Central memory CD4-positive, alpha-beta T cell (primary cell): ENCODE measurements at regions not wholly inside any gene's neighbourhood (a gene's known extent, or its start where the extent isn't known, plus 50 kb on each side); places are given as distances from the start of the nearest gene placed in this dataset.

ENCODE experiments used
- DNase-seq: peaks from one replicate; pipeline ENCODE4 v3.0.0; 2022

DNA sequence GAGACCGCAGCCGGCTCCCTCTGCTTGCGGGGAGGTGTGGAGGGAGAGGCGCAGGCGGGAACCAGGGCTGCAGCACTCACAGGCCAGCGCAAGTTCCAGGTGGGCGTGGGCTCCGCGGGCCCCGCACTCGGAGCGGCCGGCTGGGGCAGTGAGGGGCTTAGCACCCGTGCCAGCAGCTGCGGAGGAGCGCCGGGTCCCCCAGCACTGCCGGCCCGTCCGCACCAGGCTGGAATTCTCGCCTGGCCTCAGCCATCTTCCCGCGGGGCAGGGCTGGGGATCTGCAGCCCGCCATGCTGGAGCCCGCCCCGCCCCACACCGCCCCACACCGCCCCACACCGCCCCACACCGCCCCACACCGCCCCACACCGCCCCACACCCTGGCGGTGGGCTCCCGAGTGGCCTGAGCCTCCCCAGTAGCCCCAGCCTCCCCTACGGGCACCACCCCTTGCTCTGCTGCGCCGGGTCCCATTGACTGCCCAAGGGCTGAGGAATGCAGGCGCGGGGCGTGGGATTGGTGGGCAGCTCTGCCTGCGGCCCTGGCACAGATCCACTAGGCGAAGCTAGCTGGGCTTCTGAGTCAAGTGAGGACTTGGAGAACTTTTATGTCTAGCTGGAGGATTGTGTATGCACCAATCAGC, 123.9 kb upstream of the MGAT5 start:
- DNase-seq, result no peak

DNA sequence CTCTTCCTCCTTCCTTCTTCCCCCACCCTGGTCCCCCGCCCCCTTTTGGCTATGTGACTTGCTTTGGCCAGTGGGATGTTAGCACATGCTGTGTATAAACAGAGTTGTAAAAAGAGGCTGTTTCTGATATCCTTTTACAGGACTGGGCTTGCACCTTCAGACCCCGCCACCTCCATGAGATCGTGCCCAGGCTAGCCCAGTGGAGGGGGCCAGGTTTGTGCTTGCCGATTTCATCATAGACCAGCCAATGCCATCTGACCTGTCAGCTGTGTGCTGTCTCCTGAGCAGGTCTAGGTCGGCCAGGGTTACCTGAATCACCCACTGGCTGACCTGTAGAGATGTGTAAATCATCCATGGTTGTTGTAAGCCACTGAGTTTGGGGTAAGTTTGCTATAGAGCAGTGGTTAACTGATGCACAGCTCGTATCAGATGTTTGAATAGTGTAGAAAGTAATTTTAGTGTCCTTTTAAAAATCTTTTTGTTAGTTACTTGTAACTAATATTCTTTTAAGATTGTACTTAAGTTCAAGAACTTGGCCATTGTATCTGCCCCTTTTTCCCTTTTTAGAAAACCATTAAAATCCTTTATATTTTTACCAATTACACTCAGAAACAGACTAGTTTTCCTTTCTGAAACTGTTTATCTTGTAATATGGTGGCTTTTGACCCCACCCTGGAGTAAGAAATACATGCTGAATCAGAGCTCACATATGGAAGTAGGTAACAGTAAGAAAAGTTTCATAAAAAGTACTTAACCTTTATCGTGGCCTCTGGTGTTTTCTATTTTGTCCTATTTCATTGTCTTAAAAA, 122.0 kb upstream of the MGAT5 start:
- no peak for DNase-seq

DNA sequence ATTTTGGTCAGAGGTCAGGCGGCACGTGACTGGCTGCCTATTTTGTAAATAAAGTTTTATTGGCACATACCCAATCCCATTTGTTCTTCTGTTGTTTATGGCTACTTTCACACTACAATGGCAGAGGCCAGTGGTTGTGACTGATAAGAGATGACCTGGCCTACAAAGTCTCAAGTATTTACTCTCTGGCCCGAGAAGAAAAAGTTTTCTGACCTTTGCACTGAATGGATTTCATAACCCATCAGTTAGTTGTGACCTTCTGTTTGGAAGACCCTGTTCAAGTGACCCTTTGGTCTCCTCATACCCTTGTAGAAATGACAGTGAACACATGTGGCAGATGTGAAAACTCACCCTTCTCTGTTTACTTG, 121.4 kb upstream of the MGAT5 start:
- no peak for DNase-seq

DNA sequence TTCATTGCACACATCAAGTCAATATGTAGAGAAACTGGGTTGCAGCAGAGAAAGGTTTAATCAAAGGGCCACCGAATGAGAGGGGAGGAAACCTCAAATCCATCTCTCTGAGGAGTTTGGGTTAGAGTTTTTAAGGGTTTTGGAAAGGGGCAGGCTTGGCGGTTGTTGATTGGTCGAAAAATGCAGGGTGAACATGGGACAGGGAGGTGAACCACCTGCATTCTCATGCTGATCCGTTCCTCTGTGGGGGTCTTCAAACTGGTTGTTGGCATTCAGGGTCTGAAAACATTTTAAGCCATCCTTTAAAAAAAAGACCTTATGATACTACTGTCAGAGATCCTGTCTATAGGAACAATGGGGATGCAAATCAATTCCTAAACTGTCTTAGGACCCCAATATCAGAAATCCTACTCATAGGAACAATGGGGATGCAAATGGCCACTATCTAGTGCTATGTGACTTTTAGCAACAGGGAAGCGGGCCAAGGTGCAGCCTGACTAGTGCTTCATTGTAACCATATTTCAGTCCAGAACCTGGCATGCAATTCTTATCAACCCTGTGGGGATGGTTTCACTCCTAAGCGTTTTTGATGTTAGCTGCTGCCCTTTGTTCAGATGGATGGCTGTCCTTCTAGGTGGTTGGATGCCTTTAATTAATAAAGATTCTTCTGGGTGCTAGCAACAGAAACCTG, 120.1 kb upstream of the MGAT5 start:
- no peak for DNase-seq

DNA sequence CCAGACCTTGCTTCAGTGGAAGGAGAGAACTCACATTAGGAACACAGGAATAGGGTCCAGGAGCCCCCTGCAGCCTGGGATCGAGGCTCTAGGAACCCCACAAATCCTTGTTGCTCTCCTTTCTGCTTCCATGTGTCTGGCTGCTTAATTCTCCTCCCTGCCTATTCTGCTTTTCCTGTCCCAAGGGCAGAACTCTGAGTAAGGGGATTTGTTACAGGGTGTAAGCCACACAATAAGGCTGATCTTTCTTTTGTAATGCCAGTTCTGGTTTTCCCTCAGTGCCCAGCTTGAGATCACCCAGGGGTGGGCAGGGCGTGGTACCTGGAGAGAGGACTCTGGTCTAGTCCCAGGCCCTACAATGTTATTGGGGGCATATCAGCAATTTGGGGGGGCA, 119.6 kb upstream of the MGAT5 start:
- DNase-seq, result no peak

DNA sequence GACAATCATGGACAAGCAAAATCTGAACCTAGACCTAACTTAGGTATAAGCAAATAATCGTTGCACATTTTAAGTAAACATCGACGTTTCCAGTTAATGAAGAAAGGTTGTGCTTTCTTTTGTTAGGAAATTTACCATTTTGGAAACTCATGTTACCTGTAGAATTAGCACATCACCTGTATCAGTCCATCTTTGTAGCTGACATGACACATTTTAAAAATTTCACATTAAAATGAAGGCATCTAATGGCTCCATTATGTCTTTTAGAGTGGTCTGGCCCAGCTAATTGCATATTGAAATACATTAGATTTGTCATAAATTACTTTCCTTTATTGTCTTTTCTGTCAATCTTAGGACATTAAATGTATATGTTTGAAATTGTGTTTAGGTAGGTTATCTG, 119.0 kb upstream of the MGAT5 start:
- no peak for DNase-seq

DNA sequence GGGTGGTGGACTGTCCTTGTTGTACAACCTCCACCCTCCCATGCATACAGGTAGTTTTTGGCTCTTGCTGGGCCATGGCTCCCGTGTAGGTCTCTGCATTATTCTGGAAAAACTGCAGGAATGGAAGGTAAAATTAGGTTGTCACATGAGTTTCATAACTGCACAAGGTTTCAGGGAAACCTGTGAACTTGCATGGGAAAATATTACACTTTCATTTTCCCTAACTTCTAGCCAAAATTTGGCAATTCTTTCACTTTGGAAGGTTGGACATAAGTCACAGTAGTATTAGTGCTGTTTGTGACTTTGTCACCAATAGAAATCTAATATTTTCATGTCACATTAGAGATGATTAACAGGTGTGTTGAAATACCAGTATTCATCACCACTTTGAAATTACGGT, 118.1 kb upstream of the MGAT5 start:
- no peak for DNase-seq

DNA sequence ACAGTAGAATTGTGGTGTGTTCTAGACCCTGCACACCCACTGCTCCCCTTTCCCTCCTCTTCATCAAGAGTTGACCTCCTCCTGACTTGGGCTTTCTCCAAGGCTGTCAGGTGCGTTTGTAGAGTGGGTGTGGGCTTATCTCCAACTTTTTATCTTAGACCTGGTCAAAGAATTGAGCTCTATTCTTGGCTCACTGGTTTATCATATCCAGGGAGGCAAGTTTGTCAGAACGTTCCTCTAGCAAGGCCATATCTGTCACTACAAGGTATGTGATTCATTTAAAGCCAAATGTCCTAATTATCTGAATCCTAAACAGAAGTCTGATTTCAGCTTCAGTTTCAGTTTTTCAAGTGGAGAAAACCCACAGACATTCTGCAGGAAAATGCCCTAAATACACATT, 117.1 kb upstream of the MGAT5 start:
- no peak for DNase-seq

DNA sequence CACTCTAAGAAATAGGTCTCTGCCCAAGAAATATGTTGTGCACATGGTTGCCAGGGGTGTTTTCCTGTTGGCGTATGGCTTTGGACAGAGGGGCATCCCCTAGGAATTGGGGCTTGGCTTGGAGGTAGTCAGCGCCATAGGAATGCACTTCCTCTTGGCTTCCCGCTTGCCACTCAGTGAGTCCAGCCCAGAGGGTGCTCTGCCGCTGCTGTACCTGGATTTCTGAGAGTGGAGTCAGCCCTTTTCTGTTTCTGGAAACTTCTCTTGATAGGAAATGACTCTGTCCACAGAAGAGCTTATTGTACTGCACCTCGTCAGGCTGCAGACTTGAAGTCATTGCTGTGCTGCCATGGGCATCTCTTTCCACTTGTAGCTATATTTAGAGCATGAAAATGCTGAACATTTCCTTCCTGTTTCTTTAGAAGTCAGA, 116.7 kb upstream of the MGAT5 start:
- no peak for DNase-seq

DNA sequence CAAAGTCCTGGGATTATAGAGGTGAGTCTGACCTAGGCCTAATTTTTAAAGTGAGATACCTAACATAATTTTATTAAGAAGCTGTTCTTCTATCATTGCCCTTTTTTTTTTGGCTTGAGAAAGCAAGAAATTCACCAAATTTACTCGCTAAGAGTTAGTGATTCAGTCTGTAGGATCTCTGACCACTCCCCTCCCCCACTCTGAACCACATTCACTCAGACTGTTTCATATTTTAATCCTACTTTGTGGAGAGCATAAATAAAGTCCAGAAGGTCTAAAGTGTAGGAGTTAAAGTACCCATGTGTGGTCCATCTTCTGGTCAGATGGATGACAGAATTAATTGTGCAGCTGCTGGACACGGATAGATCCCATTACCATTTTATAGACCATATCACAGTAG, 115.8 kb upstream of the MGAT5 start:
- no peak for DNase-seq

DNA sequence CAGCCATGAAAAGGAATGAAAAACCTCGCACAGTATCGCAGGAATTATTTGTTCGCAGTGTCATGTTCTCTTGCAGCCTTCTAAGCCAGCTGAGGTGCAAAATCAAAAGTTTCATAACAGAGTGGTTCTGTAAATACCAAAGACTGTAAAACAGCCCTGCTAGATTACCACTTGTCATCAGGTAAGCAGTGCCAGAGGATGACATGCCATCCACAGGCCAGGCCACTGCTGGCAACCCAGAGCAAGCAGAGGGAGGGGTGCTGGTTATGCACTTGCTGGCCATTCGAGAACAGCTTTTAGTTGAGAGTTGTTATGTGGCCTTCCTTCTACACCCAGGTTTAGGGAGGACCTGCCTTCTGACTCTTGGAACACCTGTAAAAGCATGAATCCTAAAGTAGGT, 114.3 kb upstream of the MGAT5 start:
- no peak for DNase-seq

DNA sequence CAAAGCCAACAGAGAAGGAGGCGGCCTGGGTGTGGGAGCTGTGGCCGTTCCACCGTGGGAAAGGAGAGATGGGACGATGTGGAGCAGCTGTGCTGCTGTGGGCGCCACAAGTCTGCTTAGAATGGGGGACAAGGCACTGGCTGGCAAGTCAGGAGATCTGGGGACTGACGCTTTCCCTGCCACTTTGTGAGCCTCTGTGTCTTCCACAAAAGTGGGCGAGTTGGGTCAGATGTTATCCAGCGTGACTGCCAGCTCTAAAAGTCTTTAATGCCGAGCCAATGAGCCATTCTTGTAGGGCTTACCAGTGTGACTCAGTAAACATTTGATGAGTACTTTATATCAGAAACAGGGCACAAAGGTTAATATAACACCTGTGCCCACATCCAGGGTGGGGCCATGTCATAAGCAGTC, 113.6 kb upstream of the MGAT5 start:
- no peak for DNase-seq

DNA sequence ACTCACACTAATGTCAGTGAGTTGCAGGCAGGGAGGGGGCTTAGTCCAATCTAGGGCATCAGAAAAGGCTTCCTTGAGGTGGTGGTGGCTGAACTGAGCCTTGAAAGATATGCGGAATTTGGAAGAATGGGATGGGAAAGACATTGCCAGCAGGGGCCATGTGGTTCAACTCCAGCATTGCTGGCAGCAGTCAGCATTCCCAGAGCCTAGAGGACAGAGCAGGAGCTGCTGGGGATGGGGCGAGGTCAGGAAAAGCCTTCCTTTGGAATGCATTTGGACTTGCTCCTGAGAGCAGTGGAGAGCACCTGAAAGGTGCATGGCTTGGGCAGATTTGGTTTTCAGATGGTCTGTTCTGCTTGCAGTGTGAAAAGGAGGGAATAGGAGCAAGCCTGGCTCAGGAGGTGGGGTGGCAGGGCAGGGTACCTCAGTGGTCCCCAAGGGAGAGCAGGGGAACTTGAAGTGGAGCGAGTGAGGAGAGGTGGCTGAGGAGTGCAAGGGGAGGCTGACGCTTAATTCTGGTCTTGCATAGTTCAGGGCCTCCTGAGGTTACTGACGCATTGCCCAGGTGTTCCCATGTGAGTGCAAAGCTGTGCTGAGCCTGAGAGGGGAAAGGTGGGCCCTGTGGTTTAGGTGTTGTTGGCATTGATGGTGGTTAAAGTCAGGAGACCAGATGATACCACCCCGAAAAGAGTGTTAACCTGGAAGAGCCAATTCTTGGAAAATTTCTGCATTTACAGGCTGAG, 112.1 kb upstream of the MGAT5 start:
- DNase-seq, result no peak

DNA sequence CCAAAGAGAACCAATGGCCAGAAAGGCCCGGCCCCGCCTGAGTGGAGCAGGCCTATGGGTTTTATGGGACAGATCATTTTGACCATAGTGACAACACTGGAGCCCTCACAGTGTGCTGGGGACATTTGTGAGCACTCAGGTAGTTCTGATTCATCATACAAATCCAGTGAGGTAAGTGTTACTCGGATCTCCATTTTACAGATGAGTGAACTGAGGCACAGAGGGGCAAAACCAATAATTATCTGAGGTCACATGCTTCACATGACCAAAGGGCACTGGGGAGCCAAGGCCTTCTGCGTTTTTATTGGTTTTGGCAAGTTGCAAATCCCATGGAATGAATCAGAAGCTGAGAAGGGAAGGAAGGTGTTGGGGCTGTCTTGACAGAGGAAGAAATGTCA, 111.5 kb upstream of the MGAT5 start:
- DNase-seq, result no peak

DNA sequence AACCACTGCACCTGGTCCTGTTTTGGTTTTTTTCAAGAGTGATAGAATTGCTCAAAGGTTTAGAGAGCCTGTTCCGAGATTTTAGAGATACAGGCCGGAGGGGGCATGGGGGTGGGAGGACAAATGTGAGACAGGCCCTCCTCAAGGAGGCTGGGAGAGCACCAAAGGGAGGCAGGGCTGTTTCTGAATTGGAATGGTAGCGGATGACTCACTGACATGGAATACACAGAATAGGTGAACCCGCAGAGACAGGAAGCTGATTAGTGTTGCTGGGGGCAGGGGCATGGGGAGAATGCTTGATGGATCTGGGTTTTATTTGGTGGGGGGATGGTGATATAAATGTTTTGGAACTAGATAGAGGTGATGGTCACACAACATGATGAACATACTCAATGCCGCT, 111.0 kb upstream of the MGAT5 start:
- DNase-seq, result no peak

DNA sequence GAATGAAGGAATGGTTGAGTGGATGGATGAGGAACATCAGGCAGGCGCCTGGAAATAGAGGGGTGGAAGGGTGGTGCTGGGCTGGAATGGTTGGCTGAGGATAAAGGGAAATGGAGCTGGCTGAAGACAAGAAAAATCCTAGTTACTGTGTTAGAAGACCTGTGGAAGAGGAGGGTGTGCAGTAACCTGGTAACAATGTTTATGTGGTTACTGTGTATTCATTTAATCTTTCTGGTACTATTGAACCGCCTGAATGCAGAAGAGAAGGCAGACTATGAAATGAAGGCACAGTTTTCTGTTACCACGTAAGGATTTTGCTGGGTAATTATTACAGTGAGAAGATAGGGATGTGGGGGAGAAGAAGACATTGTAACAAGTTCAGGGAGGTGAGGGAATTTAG, 110.3 kb upstream of the MGAT5 start:
- no peak for DNase-seq

DNA sequence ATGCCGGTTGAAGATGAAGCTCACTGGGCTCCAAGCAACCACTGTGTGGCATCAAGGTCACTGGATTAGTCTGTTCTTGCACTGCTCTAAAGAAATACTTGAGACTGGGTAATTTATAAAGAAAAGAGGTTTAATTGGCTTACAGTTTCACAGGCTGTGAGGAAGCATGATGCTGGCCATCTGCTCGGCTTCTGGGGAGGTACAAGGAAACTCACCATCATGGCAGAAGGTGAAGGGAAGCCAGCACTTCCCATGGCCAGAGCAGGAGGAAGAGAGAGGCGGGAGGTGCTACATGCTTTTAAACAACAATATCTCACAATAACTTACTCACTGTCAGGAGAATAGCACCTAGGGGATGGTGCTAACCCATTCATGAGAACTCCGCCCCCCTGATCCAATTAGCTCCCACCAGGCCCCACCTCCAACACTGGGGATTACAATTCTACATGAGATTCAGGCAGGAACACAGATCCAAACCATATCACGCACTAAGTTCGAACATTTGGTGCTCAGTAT, 109.7 kb upstream of the MGAT5 start:
- no peak for DNase-seq

DNA sequence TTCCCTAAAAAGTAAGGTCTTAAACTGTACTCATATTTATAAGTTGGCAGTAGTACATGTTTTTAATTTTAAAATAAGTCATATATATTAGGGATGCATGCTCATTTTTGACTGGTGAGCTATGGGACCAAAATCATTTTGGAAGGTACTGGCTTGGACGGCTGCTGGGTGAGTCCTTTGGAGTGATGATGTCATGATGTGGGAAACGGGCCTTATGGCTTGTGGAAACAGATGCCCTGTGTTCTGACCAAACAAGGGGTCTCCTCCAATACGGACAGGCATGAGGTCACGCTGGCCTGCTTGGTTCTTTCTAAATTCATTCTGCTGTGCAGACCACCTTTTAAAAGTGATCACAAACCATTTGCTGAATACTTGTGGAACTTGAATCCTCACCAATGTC, 109.2 kb upstream of the MGAT5 start:
- no peak for DNase-seq

DNA sequence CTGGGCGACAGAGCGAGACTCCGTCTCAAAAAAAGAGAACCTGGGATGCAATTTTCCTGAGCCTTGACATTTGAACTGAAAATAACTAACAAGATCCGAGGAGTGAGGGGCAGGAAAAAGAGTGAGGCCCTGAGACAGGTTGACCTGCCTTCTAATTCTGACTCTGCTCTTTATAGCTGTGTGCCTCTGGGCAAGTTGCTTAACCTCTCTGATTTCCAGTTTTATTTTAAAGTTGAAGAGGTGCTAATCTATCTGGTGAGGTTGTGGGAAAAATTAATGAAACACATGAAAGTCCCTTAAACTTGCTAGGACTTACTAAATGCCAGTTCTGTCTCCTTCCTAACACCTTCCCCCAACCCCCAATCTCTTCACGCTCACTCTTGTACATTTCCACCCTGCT, 108.4 kb upstream of the MGAT5 start:
- no peak for DNase-seq

DNA sequence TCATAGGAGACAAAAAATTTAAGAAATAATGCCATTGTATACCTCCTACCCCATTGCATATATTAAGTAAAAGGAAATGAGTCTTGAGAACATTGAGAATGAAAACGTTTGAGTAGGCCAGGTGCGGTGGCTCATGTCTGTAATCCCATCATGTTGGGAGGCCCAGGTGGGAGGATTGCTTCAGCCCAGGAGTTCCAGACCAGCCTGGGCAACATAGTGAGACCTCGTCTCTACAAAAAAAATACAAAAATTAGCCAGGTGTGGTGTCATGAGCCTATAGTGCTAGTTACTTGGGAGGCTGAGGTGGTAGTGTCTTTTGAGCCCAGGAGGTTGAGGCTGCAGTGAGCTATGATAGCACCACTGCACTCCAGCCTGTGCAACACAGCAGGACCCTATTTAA, 107.7 kb upstream of the MGAT5 start:
- no peak for DNase-seq

DNA sequence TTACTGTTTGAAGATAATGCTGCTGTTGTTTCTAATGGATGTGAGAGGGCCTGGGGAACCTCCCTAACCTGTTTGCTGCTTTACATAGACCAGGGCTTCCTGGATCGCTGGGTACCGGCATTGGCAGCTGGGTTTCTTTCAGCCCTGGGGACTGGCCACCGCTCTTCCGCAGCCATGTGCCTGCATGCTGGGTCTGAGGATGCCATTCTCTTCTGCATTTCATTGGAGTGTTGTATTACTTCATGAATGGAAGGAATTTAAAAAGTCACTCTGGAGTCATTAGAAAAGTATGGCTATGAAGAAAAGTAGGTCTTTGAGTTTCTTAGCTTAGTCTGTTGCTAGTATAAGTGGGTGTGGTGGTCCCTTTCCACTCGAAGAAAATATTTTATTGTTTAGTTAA, 107.3 kb upstream of the MGAT5 start:
- DNase-seq, result no peak

DNA sequence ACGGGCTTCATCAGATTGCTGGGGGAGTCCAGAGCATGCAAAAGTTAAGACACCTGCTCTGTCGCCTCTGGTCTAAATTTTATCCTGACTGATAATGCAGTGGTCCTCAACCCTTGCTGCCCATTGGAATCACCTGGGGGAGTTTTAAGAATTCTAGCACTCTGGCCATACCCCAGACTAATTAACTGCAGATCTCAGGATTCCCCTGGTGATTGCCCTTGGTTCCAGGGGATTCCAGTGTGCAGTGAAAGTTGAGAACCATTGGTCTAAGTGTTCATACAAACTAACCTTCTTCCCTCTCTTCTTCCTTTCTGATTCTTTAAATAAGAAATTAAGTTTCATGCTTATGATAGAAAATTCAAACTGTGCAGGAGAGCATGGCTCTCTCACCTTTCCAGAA, 105.7 kb upstream of the MGAT5 start:
- no peak for DNase-seq

DNA sequence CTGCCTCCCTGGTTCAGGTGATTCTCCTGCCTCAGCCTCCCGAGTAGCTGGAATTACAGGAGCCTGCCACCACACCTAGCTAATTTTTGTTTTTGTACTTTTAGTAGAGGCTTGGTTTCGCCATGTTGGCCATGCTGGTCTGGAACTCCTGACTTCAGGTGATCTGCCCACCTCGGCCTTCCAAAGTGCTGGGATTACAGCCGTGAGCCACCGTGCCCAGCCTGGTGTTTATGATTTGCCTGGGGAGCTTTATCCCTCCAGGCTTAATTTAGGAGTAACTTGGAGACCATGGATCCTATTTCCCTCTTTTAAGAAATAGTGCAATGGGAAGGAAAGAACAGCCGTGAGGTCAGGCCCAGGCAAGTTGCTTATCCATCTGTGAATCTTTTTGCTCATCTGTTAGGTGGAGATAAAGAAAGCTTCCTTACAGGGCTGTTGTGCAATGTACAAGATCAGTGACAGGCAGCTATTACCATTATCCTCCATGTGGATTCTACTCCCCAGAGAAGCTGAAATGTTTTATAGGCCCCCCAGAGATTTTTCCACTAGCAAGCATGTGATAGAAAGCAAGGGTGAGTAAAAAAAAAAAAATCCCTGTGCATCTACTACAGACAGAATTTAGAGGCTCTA, 104.9 kb upstream of the MGAT5 start:
- DNase-seq, result no peak
